HepG2 (cell line): ENCODE measurements at regions not wholly inside any gene's neighbourhood (a gene's known extent, or its start where the extent isn't known, plus 50 kb on each side); places are given as distances from the start of the nearest gene placed in this dataset.

Source experiments
- CHCHD3 ChIP-seq: sonication (generic); formaldehyde crosslinking; IDR thresholded peaks from 2 replicates; pipeline ENCODE4 v1.8.0; 2022; ENCODE audit warnings: mild to moderate bottlenecking, missing genetic modification reagents, moderate library complexity
- CHD2 ChIP-seq: IDR thresholded peaks from 2 replicates; pipeline ENCODE4 v1.6.1; 2011; ENCODE audit warnings: low read depth, low read length, improper control_type of control experiment
- GTF2F1 ChIP-seq: fragments of 150-350 bp; IDR thresholded peaks from 2 replicates; pipeline ENCODE4 v1.6.1; 2014; ENCODE audit warnings: low read length
- HDAC2 ChIP-seq: sonication (generic); formaldehyde crosslinking; IDR thresholded peaks from 2 replicates; pipeline ENCODE4 v1.4.0; 2020; ENCODE audit warnings: missing genetic modification reagents
- HNF4G ChIP-seq, 2 experiments: sonication (generic) in 1 of 2; formaldehyde crosslinking in 1 of 2; IDR thresholded peaks; 2 replicates each; pipeline versions ENCODE4 v1.4.0 to v1.6.1; 2011 to 2020; ENCODE audit warnings: borderline replicate concordance in 2 of 2, low read depth in 2 of 2, mild to moderate bottlenecking in 2 of 2, low read length in 1 of 2, missing genetic modification reagents in 1 of 2, moderate library complexity in 1 of 2
- KMT2B ChIP-seq: IDR thresholded peaks from 2 replicates; pipeline ENCODE4 v1.6.1; 2016; ENCODE audit warnings: missing genetic modification reagents, missing compliant biosample characterization
- MZF1 ChIP-seq: sonication (generic); formaldehyde crosslinking; IDR thresholded peaks from 2 replicates; pipeline ENCODE4 v1.8.1; 2023; ENCODE audit warnings: mild to moderate bottlenecking, missing genetic modification reagents, borderline replicate concordance
- NCOA1 ChIP-seq: sonication (generic); formaldehyde crosslinking; IDR thresholded peaks from 2 replicates; pipeline ENCODE4 v1.9.0; 2021; ENCODE audit warnings: missing genetic modification reagents
- NCOA5 ChIP-seq: sonication (generic); formaldehyde crosslinking; IDR thresholded peaks from 2 replicates; pipeline ENCODE4 v1.4.0; 2020; ENCODE audit warnings: missing genetic modification reagents
- NFYC ChIP-seq: IDR thresholded peaks from 2 replicates; pipeline ENCODE4 v1.6.1; 2016; ENCODE audit warnings: missing genetic modification reagents, missing compliant biosample characterization
- POLR2G ChIP-seq: fragments of 200-400 bp; formaldehyde crosslinking; IDR thresholded peaks from 2 replicates; pipeline ENCODE4 v1.6.1; 2018; ENCODE audit warnings: mild to moderate bottlenecking, low read depth, low read length, moderate library complexity
- RXRB ChIP-seq: IDR thresholded peaks from 2 replicates; pipeline ENCODE4 v1.6.1; 2016; ENCODE audit warnings: borderline replicate concordance, missing genetic modification reagents, missing compliant biosample characterization
- SMARCE1 ChIP-seq: fragments of 450-650 bp; IDR thresholded peaks from 2 replicates; pipeline ENCODE4 v1.6.1; 2017; ENCODE audit warnings: borderline replicate concordance
- ZBTB20 ChIP-seq: sonication (generic); formaldehyde crosslinking; IDR thresholded peaks from 2 replicates; pipeline ENCODE4 v1.8.1; 2023; ENCODE audit warnings: missing genetic modification reagents, low read depth, mild to moderate bottlenecking, borderline replicate concordance
- ZEB1 ChIP-seq: IDR thresholded peaks from 2 replicates; pipeline ENCODE4 v1.6.1; 2012; ENCODE audit warnings: mild to moderate bottlenecking, low read depth, inconsistent platforms; ENCODE audit not compliant: insufficient replicate concordance
- ZNF251 ChIP-seq: sonication (generic); formaldehyde crosslinking; IDR thresholded peaks from 2 replicates; pipeline ENCODE4 v1.9.0; 2021; ENCODE audit warnings: mild to moderate bottlenecking, missing genetic modification reagents
- ZNF329 ChIP-seq: sonication (generic); formaldehyde crosslinking; IDR thresholded peaks from 2 replicates; pipeline ENCODE4 v1.9.0; 2021; ENCODE audit warnings: low read depth, mild to moderate bottlenecking, missing genetic modification reagents
- ZNF547 ChIP-seq: sonication (generic); formaldehyde crosslinking; IDR thresholded peaks from 2 replicates; pipeline ENCODE4 v1.5.1; 2020; ENCODE audit warnings: mild to moderate bottlenecking, missing genetic modification reagents
- TF ChIP-seq, protein P1 (sequence below): conservative IDR thresholded peaks from 2 replicates; pipeline ENCODE4 v1.6.1; 2018; ENCODE audit warnings: missing genetic modification reagents
- TF ChIP-seq, protein P2 (sequence below): sonication (generic); formaldehyde crosslinking; conservative IDR thresholded peaks from 2 replicates; pipeline ENCODE4 v1.4.0; 2020; ENCODE audit warnings: mild to moderate bottlenecking, missing genetic modification reagents, moderate library complexity
- TF ChIP-seq, protein P3 (sequence below): IDR thresholded peaks from 2 replicates; pipeline ENCODE4 v1.4.0; 2020; ENCODE audit warnings: mild to moderate bottlenecking, missing genetic modification reagents

GRCh38 chr15:70195587-70196305 lies 98.0 kb upstream of the TLE3 start (continued):
- TF ChIP-seq HNF4G (IDR thresholded peaks at IDR 0.05; ENCODE audit: borderline replicate concordance, low read depth, low read length) (peak; percentile 60; the same call in 1 of the 2 replicates), HNF4G (CRISPR knock-in tag; IDR thresholded peaks at IDR 0.05; ENCODE audit: borderline replicate concordance, low read depth) (no peak), POLR2G (peak; percentile 39; the same call in 1 of the 2 replicates), ZNF329 (CRISPR knock-in tag) (no peak), HDAC2 (CRISPR knock-in tag) (no peak), SMARCE1 (no peak), ZEB1 (peak; percentile 7), NCOA5 (CRISPR knock-in tag) (no peak), NCOA1 (CRISPR knock-in tag) (no peak), KMT2B (CRISPR knock-in tag) (no peak), CHD2 (no peak), ZBTB20 (CRISPR knock-in tag) (0 out of 2 replicates have a peak, but pooled peaks have one; percentile 19), MZF1 (CRISPR knock-in tag) (0 out of 2 replicates have a peak, but pooled peaks have one; percentile 29), GTF2F1 (no peak), ZNF547 (no peak), ZNF251 (CRISPR knock-in tag) (no peak), NFYC (no peak), RXRB (0 out of 2 replicates have a peak, but pooled peaks have one; percentile 25), CHCHD3 (no peak)
- TF ChIP-seq, protein P1, sequence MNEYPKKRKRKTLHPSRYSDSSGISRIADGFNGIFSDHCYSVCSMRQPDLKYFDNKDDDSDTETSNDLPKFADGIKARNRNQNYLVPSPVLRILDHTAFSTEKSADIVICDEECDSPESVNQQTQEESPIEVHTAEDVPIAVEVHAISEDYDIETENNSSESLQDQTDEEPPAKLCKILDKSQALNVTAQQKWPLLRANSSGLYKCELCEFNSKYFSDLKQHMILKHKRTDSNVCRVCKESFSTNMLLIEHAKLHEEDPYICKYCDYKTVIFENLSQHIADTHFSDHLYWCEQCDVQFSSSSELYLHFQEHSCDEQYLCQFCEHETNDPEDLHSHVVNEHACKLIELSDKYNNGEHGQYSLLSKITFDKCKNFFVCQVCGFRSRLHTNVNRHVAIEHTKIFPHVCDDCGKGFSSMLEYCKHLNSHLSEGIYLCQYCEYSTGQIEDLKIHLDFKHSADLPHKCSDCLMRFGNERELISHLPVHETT (CRISPR knock-in tag) = no peak
- TF ChIP-seq, protein P2, sequence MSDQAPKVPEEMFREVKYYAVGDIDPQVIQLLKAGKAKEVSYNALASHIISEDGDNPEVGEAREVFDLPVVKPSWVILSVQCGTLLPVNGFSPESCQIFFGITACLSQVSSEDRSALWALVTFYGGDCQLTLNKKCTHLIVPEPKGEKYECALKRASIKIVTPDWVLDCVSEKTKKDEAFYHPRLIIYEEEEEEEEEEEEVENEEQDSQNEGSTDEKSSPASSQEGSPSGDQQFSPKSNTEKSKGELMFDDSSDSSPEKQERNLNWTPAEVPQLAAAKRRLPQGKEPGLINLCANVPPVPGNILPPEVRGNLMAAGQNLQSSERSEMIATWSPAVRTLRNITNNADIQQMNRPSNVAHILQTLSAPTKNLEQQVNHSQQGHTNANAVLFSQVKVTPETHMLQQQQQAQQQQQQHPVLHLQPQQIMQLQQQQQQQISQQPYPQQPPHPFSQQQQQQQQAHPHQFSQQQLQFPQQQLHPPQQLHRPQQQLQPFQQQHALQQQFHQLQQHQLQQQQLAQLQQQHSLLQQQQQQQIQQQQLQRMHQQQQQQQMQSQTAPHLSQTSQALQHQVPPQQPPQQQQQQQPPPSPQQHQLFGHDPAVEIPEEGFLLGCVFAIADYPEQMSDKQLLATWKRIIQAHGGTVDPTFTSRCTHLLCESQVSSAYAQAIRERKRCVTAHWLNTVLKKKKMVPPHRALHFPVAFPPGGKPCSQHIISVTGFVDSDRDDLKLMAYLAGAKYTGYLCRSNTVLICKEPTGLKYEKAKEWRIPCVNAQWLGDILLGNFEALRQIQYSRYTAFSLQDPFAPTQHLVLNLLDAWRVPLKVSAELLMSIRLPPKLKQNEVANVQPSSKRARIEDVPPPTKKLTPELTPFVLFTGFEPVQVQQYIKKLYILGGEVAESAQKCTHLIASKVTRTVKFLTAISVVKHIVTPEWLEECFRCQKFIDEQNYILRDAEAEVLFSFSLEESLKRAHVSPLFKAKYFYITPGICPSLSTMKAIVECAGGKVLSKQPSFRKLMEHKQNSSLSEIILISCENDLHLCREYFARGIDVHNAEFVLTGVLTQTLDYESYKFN = peak; percentile 63
- TF ChIP-seq, protein P3, sequence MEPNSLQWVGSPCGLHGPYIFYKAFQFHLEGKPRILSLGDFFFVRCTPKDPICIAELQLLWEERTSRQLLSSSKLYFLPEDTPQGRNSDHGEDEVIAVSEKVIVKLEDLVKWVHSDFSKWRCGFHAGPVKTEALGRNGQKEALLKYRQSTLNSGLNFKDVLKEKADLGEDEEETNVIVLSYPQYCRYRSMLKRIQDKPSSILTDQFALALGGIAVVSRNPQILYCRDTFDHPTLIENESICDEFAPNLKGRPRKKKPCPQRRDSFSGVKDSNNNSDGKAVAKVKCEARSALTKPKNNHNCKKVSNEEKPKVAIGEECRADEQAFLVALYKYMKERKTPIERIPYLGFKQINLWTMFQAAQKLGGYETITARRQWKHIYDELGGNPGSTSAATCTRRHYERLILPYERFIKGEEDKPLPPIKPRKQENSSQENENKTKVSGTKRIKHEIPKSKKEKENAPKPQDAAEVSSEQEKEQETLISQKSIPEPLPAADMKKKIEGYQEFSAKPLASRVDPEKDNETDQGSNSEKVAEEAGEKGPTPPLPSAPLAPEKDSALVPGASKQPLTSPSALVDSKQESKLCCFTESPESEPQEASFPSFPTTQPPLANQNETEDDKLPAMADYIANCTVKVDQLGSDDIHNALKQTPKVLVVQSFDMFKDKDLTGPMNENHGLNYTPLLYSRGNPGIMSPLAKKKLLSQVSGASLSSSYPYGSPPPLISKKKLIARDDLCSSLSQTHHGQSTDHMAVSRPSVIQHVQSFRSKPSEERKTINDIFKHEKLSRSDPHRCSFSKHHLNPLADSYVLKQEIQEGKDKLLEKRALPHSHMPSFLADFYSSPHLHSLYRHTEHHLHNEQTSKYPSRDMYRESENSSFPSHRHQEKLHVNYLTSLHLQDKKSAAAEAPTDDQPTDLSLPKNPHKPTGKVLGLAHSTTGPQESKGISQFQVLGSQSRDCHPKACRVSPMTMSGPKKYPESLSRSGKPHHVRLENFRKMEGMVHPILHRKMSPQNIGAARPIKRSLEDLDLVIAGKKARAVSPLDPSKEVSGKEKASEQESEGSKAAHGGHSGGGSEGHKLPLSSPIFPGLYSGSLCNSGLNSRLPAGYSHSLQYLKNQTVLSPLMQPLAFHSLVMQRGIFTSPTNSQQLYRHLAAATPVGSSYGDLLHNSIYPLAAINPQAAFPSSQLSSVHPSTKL (CRISPR knock-in tag) = peak; percentile 5; the same call in 1 of the 2 replicates
